Left renal cortex interstitium (tissue), 4 donors: ENCODE measurements at regions not wholly inside any gene's neighbourhood (a gene's known extent, or its start where the extent isn't known, plus 50 kb on each side); places are given as distances from the start of the nearest gene placed in this dataset.
"Not testable (repeated sequence)": the region's sequence is repeated elsewhere in the genome, so short reads cannot be mapped to it uniquely, and the experiment has no call there.

Experiments used
- DNase-seq, 4 donors: peaks; one replicate each; pipeline ENCODE4 v3.0.0-alpha.2; 2013; ENCODE audit warnings: low read depth in 4 of 4, low spot score in 2 of 4, missing footprints in 1 of 4

GRCh38 chr2:34176693-34177092 is 577.6 kb upstream of the FAM98A start:
- DNase-seq = no peak

- DNase-seq = no peak
Observed at GRCh38 chr2:34174506-34174905, 575.4 kb upstream of the FAM98A start.

- DNase-seq = no peak
Observed at GRCh38 chr2:34162231-34162630, 563.1 kb upstream of the FAM98A start.

GRCh38 chr2:34161549-34161948 is 562.5 kb upstream of the FAM98A start:
- no peak for DNase-seq

- no peak for DNase-seq
Observed at GRCh38 chr2:34159901-34160300, 560.8 kb upstream of the FAM98A start.

- DNase-seq = no peak
Observed at GRCh38 chr2:34153484-34153883, 554.4 kb upstream of the FAM98A start.

- no peak for DNase-seq
Observed at GRCh38 chr2:34147780-34148179, 548.7 kb upstream of the FAM98A start.

GRCh38 chr2:34143149-34143548 is 544.0 kb upstream of the FAM98A start:
- no peak for DNase-seq

GRCh38 chr2:34142531-34143008 is 543.5 kb upstream of the FAM98A start:
- DNase-seq = not testable (repeated sequence)

GRCh38 chr2:34133065-34133464 is 534.0 kb upstream of the FAM98A start:
- not testable (repeated sequence) for DNase-seq

- no peak for DNase-seq
Observed at GRCh38 chr2:34126279-34126678, 527.2 kb upstream of the FAM98A start.

GRCh38 chr2:34123996-34124785 is 525.1 kb upstream of the FAM98A start:
- peak in 1 of 4 donors; percentile 9 for DNase-seq

- no peak for DNase-seq
Observed at GRCh38 chr2:34121076-34121475, 522.0 kb upstream of the FAM98A start.

GRCh38 chr2:34115076-34115475 is 516.0 kb upstream of the FAM98A start:
- no peak for DNase-seq

- no peak for DNase-seq
Observed at GRCh38 chr2:34112161-34112560, 513.1 kb upstream of the FAM98A start.

GRCh38 chr2:34110392-34110791 is 511.3 kb upstream of the FAM98A start:
- no peak for DNase-seq

GRCh38 chr2:34107811-34108210 is 508.7 kb upstream of the FAM98A start:
- no peak for DNase-seq

- DNase-seq = no peak
Observed at GRCh38 chr2:34105006-34105767, 506.1 kb upstream of the FAM98A start.

- no peak for DNase-seq
Observed at GRCh38 chr2:34104601-34105000, 505.5 kb upstream of the FAM98A start.

- DNase-seq = no peak
Observed at GRCh38 chr2:34103437-34103836, 504.3 kb upstream of the FAM98A start.

GRCh38 chr2:34102339-34102738 is 503.2 kb upstream of the FAM98A start:
- DNase-seq = no peak

GRCh38 chr2:34099377-34099776 is 500.3 kb upstream of the FAM98A start:
- no peak for DNase-seq
